ENCODE measurements at regions not wholly inside any gene's neighbourhood (a gene's known extent, or its start where the extent isn't known, plus 50 kb on each side); places are given as distances from the start of the nearest gene placed in this dataset.
"Not testable (repeated sequence)": the region's sequence is repeated elsewhere in the genome, so short reads cannot be mapped to it uniquely, and the experiment has no call there.

GRCh38 chr2:35820391-35820790 lies 535.2 kb upstream of the CRIM1 start:
- no peaks in the 10 kb centered on the region for H3K4me1 ChIP-seq (ENCODE audit: control insufficient read depth, insufficient read depth, low read length)
- no peaks in the 10 kb centered on the region for H3K9me3 ChIP-seq (ENCODE audit: control insufficient read depth, insufficient read depth, low read depth, low read length)
- TF ChIP-seq GLIS2 (tag by site-specific recombination; IDR thresholded peaks at IDR 0.05) (no peak), ZNF423 (tag by site-specific recombination; IDR thresholded peaks at IDR 0.05) (no peak), ZNF514 (tag by site-specific recombination; IDR thresholded peaks at IDR 0.05) (no peak), ZNF112 (tag by site-specific recombination; IDR thresholded peaks at IDR 0.05) (no peak), ZSCAN18 (tag by site-specific recombination; IDR thresholded peaks at IDR 0.05) (no peak), ZNF776 (tag by site-specific recombination; IDR thresholded peaks at IDR 0.05; ENCODE audit: borderline replicate concordance) (no peak)
- TF ChIP-seq, protein P1, sequence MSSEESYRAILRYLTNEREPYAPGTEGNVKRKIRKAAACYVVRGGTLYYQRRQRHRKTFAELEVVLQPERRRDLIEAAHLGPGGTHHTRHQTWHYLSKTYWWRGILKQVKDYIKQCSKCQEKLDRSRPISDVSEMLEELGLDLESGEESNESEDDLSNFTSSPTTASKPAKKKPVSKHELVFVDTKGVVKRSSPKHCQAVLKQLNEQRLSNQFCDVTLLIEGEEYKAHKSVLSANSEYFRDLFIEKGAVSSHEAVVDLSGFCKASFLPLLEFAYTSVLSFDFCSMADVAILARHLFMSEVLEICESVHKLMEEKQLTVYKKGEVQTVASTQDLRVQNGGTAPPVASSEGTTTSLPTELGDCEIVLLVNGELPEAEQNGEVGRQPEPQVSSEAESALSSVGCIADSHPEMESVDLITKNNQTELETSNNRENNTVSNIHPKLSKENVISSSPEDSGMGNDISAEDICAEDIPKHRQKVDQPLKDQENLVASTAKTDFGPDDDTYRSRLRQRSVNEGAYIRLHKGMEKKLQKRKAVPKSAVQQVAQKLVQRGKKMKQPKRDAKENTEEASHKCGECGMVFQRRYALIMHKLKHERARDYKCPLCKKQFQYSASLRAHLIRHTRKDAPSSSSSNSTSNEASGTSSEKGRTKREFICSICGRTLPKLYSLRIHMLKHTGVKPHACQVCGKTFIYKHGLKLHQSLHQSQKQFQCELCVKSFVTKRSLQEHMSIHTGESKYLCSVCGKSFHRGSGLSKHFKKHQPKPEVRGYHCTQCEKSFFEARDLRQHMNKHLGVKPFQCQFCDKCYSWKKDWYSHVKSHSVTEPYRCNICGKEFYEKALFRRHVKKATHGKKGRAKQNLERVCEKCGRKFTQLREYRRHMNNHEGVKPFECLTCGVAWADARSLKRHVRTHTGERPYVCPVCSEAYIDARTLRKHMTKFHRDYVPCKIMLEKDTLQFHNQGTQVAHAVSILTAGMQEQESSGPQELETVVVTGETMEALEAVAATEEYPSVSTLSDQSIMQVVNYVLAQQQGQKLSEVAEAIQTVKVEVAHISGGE (tag by site-specific recombination; conservative IDR thresholded peaks at IDR 0.05; ENCODE audit: low read depth) = no peak
- TF ChIP-seq, protein P2, sequence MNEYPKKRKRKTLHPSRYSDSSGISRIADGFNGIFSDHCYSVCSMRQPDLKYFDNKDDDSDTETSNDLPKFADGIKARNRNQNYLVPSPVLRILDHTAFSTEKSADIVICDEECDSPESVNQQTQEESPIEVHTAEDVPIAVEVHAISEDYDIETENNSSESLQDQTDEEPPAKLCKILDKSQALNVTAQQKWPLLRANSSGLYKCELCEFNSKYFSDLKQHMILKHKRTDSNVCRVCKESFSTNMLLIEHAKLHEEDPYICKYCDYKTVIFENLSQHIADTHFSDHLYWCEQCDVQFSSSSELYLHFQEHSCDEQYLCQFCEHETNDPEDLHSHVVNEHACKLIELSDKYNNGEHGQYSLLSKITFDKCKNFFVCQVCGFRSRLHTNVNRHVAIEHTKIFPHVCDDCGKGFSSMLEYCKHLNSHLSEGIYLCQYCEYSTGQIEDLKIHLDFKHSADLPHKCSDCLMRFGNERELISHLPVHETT (tag by site-specific recombination; IDR thresholded peaks at IDR 0.05) = no peak
- ChIA-PET CTCF (no interaction called here), POLR2A (no interaction called here)
- H3K27ac ChIP-seq (ENCODE audit: extremely low read depth, low read depth, low read length) = no peak overlapping the region
- H3K36me3 ChIP-seq (ENCODE audit: control insufficient read depth in 2 of 2, insufficient read depth in 1 of 2, low read length in 2 of 2) = no peaks in the 10 kb centered on the region
- H3K4me3 ChIP-seq (ENCODE audit: low read depth, low read length) = no peak overlapping the region

- POLR2A ChIA-PET = no interaction called here
These were observed 536.5 kb upstream of the CRIM1 start for GRCh38 chr2:35819033-35819432.

GRCh38 chr2:35818359-35818758 lies 537.2 kb upstream of the CRIM1 start:
- CTCF ChIA-PET = not testable (repeated sequence)

More at GRCh38 chr2:35819033-35819432, 536.5 kb upstream of the CRIM1 start:
- no peak overlapping the region for H3K4me3 ChIP-seq (ENCODE audit: low read depth, low read length)
- TF ChIP-seq ZNF311 (tag by site-specific recombination; IDR thresholded peaks at IDR 0.05; ENCODE audit: borderline replicate concordance) = no peak
- TF ChIP-seq, protein P3, sequence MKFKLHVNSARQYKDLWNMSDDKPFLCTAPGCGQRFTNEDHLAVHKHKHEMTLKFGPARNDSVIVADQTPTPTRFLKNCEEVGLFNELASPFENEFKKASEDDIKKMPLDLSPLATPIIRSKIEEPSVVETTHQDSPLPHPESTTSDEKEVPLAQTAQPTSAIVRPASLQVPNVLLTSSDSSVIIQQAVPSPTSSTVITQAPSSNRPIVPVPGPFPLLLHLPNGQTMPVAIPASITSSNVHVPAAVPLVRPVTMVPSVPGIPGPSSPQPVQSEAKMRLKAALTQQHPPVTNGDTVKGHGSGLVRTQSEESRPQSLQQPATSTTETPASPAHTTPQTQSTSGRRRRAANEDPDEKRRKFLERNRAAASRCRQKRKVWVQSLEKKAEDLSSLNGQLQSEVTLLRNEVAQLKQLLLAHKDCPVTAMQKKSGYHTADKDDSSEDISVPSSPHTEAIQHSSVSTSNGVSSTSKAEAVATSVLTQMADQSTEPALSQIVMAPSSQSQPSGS (tag by site-specific recombination; IDR thresholded peaks at IDR 0.05; ENCODE audit: low read depth) = no peak
- TF ChIP-seq ZNF404 (tag by site-specific recombination; IDR thresholded peaks at IDR 0.05) = no peak
- no peak for TF ChIP-seq ZFP37 (tag by site-specific recombination; IDR thresholded peaks at IDR 0.05)
- TF ChIP-seq, protein P4, sequence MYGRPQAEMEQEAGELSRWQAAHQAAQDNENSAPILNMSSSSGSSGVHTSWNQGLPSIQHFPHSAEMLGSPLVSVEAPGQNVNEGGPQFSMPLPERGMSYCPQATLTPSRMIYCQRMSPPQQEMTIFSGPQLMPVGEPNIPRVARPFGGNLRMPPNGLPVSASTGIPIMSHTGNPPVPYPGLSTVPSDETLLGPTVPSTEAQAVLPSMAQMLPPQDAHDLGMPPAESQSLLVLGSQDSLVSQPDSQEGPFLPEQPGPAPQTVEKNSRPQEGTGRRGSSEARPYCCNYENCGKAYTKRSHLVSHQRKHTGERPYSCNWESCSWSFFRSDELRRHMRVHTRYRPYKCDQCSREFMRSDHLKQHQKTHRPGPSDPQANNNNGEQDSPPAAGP (tag by site-specific recombination; IDR thresholded peaks at IDR 0.05) = no peak
- no peaks in the 10 kb centered on the region for H3K36me3 ChIP-seq (ENCODE audit: control insufficient read depth in 2 of 2, insufficient read depth in 1 of 2, low read length in 2 of 2)
- H3K4me1 ChIP-seq (ENCODE audit: control insufficient read depth, insufficient read depth, low read length) = no peaks in the 10 kb centered on the region
- CTCF ChIA-PET = no interaction called here
- H3K27ac ChIP-seq (ENCODE audit: extremely low read depth, low read depth, low read length) = no peak overlapping the region
- no peaks in the 10 kb centered on the region for H3K9me3 ChIP-seq (ENCODE audit: control insufficient read depth, insufficient read depth, low read depth, low read length)

GRCh38 chr2:35814597-35814996 lies 541.0 kb upstream of the CRIM1 start:
- CTCF ChIA-PET; H3K4me1 ChIP-seq (ENCODE audit: control insufficient read depth, insufficient read depth, low read length); H3K36me3 ChIP-seq (ENCODE audit: control insufficient read depth in 2 of 2, insufficient read depth in 1 of 2, low read length in 2 of 2); H3K9me3 ChIP-seq (ENCODE audit: control insufficient read depth, insufficient read depth, low read depth, low read length); H3K4me3 ChIP-seq (ENCODE audit: low read depth, low read length); H3K27ac ChIP-seq (ENCODE audit: extremely low read depth, low read depth, low read length); POLR2A ChIA-PET: not testable (repeated sequence)

More at GRCh38 chr2:35818359-35818758, 537.2 kb upstream of the CRIM1 start:
- H3K4me3 ChIP-seq (ENCODE audit: low read depth, low read length); POLR2A ChIA-PET; H3K36me3 ChIP-seq (ENCODE audit: control insufficient read depth in 2 of 2, insufficient read depth in 1 of 2, low read length in 2 of 2); H3K9me3 ChIP-seq (ENCODE audit: control insufficient read depth, insufficient read depth, low read depth, low read length); H3K27ac ChIP-seq (ENCODE audit: extremely low read depth, low read depth, low read length); H3K4me1 ChIP-seq (ENCODE audit: control insufficient read depth, insufficient read depth, low read length): not testable (repeated sequence)

Measured in HEK293 (cell line).